ENCODE measurements at regions not wholly inside any gene's neighbourhood (a gene's known extent, or its start where the extent isn't known, plus 50 kb on each side); places are given as distances from the start of the nearest gene placed in this dataset.
A peak's percentile ranks its signal among the peaks of the same experiment; 100 is the strongest.

DNA sequence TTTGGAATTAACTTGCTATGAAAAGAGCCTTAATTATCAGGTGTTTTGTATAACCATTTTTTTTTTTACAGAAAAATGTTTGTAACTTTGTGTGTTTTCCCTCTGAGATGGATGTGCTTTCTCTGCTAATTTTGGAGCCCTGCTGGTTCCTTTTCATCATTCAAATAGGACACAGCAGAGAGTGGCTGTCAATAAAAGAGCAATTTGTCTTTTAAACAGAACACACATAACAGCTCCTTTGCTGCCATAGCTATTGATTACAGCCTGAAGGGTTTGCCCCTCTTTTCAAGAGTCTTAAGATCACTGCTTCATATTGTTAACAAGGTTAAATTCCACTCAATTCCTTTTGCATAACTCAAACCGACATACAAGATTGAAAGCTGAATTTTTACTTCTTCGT lies 187.2 kb upstream of the MBL2 start:
- TF ChIP-seq EZH2phosphoT487 (IDR thresholded peaks at IDR 0.05), result peak; percentile 95
- TF ChIP-seq, protein P1, sequence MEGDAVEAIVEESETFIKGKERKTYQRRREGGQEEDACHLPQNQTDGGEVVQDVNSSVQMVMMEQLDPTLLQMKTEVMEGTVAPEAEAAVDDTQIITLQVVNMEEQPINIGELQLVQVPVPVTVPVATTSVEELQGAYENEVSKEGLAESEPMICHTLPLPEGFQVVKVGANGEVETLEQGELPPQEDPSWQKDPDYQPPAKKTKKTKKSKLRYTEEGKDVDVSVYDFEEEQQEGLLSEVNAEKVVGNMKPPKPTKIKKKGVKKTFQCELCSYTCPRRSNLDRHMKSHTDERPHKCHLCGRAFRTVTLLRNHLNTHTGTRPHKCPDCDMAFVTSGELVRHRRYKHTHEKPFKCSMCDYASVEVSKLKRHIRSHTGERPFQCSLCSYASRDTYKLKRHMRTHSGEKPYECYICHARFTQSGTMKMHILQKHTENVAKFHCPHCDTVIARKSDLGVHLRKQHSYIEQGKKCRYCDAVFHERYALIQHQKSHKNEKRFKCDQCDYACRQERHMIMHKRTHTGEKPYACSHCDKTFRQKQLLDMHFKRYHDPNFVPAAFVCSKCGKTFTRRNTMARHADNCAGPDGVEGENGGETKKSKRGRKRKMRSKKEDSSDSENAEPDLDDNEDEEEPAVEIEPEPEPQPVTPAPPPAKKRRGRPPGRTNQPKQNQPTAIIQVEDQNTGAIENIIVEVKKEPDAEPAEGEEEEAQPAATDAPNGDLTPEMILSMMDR (IDR thresholded peaks at IDR 0.05), result no peak
- Mint-ChIP-seq H3K27ac (no peak overlapping the region), H3K9me3 (no peaks in the 10 kb centered on the region), H3K4me3 (no peak overlapping the region), H3K36me3 (no peaks in the 10 kb centered on the region), H3K27me3 (ENCODE audit: insufficient read depth, low read depth) (peaks cover 3% of the 10 kb centered on the region), H3K4me1 (peaks cover 23% of the 10 kb centered on the region)
- no peak overlapping the region for H2AFZ ChIP-seq (replicated peaks)
- H3K9ac ChIP-seq, result no peak overlapping the region
- H3K27me3 ChIP-seq, result peaks cover 61% of the 10 kb centered on the region
- H3K4me3 ChIP-seq, result no peak overlapping the region
- no peaks in the 10 kb centered on the region for H3F3A ChIP-seq (ENCODE audit: low read depth)
- DNase-seq (ENCODE audit: low spot score), result peak; percentile 17
- no peaks in the 10 kb centered on the region for H3K9me3 ChIP-seq (ENCODE audit: low read depth)
- H3K27ac ChIP-seq, result no peak overlapping the region
- no peaks in the 10 kb centered on the region for H4K20me1 ChIP-seq (ENCODE audit: low read depth)
- H3K36me3 ChIP-seq, result no peaks in the 10 kb centered on the region
- peak overlapping the region; percentile 18 for H3K4me2 ChIP-seq
- no peaks in the 10 kb centered on the region for H3K79me2 ChIP-seq (ENCODE audit: low read depth)
- H3K4me1 ChIP-seq, result peaks cover 6% of the 10 kb centered on the region

DNA sequence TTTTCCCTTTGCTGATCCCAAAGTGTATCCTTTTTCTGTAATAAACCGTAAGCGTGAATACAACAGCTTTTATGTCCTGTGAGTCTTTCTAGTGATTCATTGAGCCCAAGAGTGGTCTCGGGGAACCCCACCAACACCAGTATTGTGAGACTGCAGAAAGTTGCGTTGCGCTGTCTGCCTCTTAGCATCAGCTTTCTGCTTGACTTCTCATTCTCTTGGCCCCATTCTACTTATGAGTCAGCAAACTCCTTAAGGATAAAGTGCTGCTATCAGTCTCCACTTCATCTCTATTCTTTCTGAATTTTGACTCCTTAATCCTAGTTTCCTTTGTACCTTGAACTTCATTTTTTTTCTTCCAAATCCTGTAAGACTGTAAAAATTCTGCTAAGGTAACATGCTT lies 184.3 kb upstream of the MBL2 start:
- H4K20me1 ChIP-seq (ENCODE audit: low read depth), result no peaks in the 10 kb centered on the region
- H3F3A ChIP-seq (ENCODE audit: low read depth), result no peaks in the 10 kb centered on the region
- H3K4me2 ChIP-seq, result no peak overlapping the region
- Mint-ChIP-seq H3K4me1 (peaks cover 23% of the 10 kb centered on the region), H3K27ac (no peak overlapping the region), H3K9me3 (peaks cover 5% of the 10 kb centered on the region), H3K36me3 (peaks cover 2% of the 10 kb centered on the region), H3K27me3 (ENCODE audit: insufficient read depth, low read depth) (peaks cover 4% of the 10 kb centered on the region), H3K4me3 (no peak overlapping the region)
- TF ChIP-seq, protein P1 (IDR thresholded peaks at IDR 0.05), result no peak
- TF ChIP-seq EZH2phosphoT487 (IDR thresholded peaks at IDR 0.05) (no peak), EZH2 (IDR thresholded peaks at IDR 0.05) (no peak)
- no peak for DNase-seq (ENCODE audit: low spot score)
- H3K9ac ChIP-seq, result no peak overlapping the region
- H2AFZ ChIP-seq (replicated peaks), result no peak overlapping the region
- H3K36me3 ChIP-seq, result no peaks in the 10 kb centered on the region
- peaks cover 54% of the 10 kb centered on the region for H3K27me3 ChIP-seq
- no peak overlapping the region for H3K4me3 ChIP-seq
- no peaks in the 10 kb centered on the region for H3K79me2 ChIP-seq (ENCODE audit: low read depth)
- H3K9me3 ChIP-seq (ENCODE audit: low read depth), result no peaks in the 10 kb centered on the region
- H3K27ac ChIP-seq, result no peak overlapping the region
- H3K4me1 ChIP-seq, result peaks cover 6% of the 10 kb centered on the region

DNA sequence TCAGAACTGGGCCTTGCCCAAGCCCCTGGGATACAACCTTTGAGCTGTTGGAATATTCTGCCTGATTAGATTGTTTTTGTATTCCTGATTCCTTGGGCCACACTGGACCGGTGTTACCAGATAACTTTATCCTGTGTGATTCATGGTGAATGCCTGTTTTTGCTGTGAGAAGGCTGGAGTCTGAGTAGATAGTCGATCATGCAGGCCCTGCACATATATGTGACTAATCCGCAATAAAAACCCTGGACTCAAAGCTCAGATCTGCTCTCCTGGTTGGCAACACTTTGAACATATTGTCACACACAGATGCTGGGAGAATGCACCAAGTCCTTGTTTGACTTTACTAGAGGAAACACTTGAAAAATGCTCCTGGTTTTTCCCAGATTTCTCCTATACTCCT lies 183.9 kb upstream of the MBL2 start:
- DNase-seq (ENCODE audit: low spot score), result no peak
- H3K4me1 ChIP-seq, result peaks cover 6% of the 10 kb centered on the region
- no peaks in the 10 kb centered on the region for H3F3A ChIP-seq (ENCODE audit: low read depth)
- no peak overlapping the region for H3K27ac ChIP-seq
- H3K4me3 ChIP-seq, result no peak overlapping the region
- Mint-ChIP-seq H3K9me3 (peaks cover 5% of the 10 kb centered on the region), H3K27me3 (ENCODE audit: insufficient read depth, low read depth) (peaks cover 4% of the 10 kb centered on the region), H3K4me1 (peaks cover 23% of the 10 kb centered on the region), H3K36me3 (peaks cover 2% of the 10 kb centered on the region), H3K4me3 (no peak overlapping the region), H3K27ac (no peak overlapping the region)
- peaks cover 50% of the 10 kb centered on the region for H3K27me3 ChIP-seq
- no peaks in the 10 kb centered on the region for H3K36me3 ChIP-seq
- no peak overlapping the region for H2AFZ ChIP-seq (replicated peaks)
- no peak overlapping the region for H3K9ac ChIP-seq
- no peaks in the 10 kb centered on the region for H4K20me1 ChIP-seq (ENCODE audit: low read depth)
- no peak overlapping the region for H3K4me2 ChIP-seq
- no peak for TF ChIP-seq EZH2phosphoT487 (IDR thresholded peaks at IDR 0.05)
- no peak for TF ChIP-seq EZH2 (IDR thresholded peaks at IDR 0.05)
- TF ChIP-seq, protein P1 (IDR thresholded peaks at IDR 0.05), result no peak
- no peaks in the 10 kb centered on the region for H3K9me3 ChIP-seq (ENCODE audit: low read depth)
- H3K79me2 ChIP-seq (ENCODE audit: low read depth), result no peaks in the 10 kb centered on the region
